Keratinocyte (primary cell): ENCODE measurements at regions not wholly inside any gene's neighbourhood (a gene's known extent, or its start where the extent isn't known, plus 50 kb on each side); places are given as distances from the start of the nearest gene placed in this dataset.

ENCODE experiments used
- EZH2 ChIP-seq: IDR thresholded peaks from one replicate; pipeline ENCODE4 v1.6.1; 2012; ENCODE audit warnings: inconsistent platforms, mild to moderate bottlenecking, low read length, moderate library complexity
- TF ChIP-seq, protein P1 (sequence below), 3 experiments: IDR thresholded peaks in 1 of 3; conservative IDR thresholded peaks in 1 of 3; optimal IDR thresholded peaks in 1 of 3; 2 replicates in 2 of 3; 3 replicates in 1 of 3; pipeline versions ENCODE3 to v1.5.1; 2011; ENCODE audit warnings: low read length in 3 of 3, mild to moderate bottlenecking in 3 of 3, moderate library complexity in 2 of 3, control low read depth in 1 of 3, inconsistent platforms in 1 of 3; ENCODE audit not compliant: insufficient read depth in 2 of 3; ENCODE audit errors: extremely low read depth in 1 of 3

DNA sequence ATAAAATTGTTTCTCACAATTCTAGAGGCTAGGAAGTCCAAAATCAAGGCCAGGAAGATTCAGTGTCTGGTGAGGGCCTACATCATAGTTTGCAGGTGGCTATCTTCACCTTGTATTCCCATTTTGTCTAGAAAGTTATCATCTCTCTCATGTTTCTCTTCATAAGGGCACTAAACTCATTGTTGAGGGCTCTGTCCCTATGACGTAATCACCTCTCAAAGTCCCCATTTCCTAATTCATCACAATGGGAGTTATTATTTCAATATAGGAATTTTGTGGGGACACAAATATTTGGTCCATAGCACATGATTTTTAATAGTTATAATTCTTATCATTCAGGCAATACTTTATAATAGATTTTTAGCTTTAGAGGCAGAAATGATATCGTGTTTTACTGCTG lies 1509.2 kb upstream of the SEL1L start:
- TF ChIP-seq EZH2, result no peak
- TF ChIP-seq, protein P1, sequence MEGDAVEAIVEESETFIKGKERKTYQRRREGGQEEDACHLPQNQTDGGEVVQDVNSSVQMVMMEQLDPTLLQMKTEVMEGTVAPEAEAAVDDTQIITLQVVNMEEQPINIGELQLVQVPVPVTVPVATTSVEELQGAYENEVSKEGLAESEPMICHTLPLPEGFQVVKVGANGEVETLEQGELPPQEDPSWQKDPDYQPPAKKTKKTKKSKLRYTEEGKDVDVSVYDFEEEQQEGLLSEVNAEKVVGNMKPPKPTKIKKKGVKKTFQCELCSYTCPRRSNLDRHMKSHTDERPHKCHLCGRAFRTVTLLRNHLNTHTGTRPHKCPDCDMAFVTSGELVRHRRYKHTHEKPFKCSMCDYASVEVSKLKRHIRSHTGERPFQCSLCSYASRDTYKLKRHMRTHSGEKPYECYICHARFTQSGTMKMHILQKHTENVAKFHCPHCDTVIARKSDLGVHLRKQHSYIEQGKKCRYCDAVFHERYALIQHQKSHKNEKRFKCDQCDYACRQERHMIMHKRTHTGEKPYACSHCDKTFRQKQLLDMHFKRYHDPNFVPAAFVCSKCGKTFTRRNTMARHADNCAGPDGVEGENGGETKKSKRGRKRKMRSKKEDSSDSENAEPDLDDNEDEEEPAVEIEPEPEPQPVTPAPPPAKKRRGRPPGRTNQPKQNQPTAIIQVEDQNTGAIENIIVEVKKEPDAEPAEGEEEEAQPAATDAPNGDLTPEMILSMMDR (optimal IDR thresholded peaks at IDR 0.05 in 1 of 3, IDR thresholded peaks at IDR 0.05 in 1 of 3, conservative IDR thresholded peaks at IDR 0.05 in 1 of 3; ENCODE audit: extremely low read depth in 1 of 3, insufficient read depth in 2 of 3, low read length in 3 of 3), result no peak
